Osteocyte (in vitro differentiated cells): ENCODE measurements at regions not wholly inside any gene's neighbourhood (a gene's known extent, or its start where the extent isn't known, plus 50 kb on each side); places are given as distances from the start of the nearest gene placed in this dataset.
"Not testable (repeated sequence)": the region's sequence is repeated elsewhere in the genome, so short reads cannot be mapped to it uniquely, and the experiment has no call there.

Experiments used
- DNase-seq: peaks from one replicate; pipeline ENCODE4 v3.0.0; 2021; ENCODE audit warnings: mixed read lengths; ENCODE audit not compliant: unreplicated experiment; ENCODE audit errors: extremely low spot score
- H3K27ac Mint-ChIP-seq: one replicate; pipeline ENCODE4 v1.8.0; 2021; ENCODE audit warnings: mild to moderate bottlenecking, mixed read lengths; ENCODE audit not compliant: unreplicated experiment
- H3K27me3 Mint-ChIP-seq: one replicate; pipeline ENCODE4 v1.8.0; 2021; ENCODE audit warnings: mixed read lengths; ENCODE audit not compliant: unreplicated experiment
- H3K36me3 Mint-ChIP-seq: one replicate; pipeline ENCODE4 v1.8.0; 2021; ENCODE audit warnings: mixed read lengths; ENCODE audit not compliant: unreplicated experiment
- H3K4me1 Mint-ChIP-seq: one replicate; pipeline ENCODE4 v1.8.0; 2021; ENCODE audit warnings: mixed read lengths; ENCODE audit not compliant: unreplicated experiment
- H3K4me3 Mint-ChIP-seq: one replicate; pipeline ENCODE4 v1.8.0; 2021; ENCODE audit warnings: mild to moderate bottlenecking, moderate library complexity, mixed read lengths; ENCODE audit not compliant: unreplicated experiment
- H3K9me3 Mint-ChIP-seq: one replicate; pipeline ENCODE4 v1.8.0; 2021; ENCODE audit warnings: mixed read lengths; ENCODE audit not compliant: unreplicated experiment
- TF ChIP-seq, protein P1 (sequence below): fragments of 200-600 bp; sonication (generic); IDR thresholded peaks from 2 replicates; pipeline ENCODE4 v1.5.0; 2021; ENCODE audit warnings: antibody characterized with exemption, mild to moderate bottlenecking, moderate library complexity

DNA sequence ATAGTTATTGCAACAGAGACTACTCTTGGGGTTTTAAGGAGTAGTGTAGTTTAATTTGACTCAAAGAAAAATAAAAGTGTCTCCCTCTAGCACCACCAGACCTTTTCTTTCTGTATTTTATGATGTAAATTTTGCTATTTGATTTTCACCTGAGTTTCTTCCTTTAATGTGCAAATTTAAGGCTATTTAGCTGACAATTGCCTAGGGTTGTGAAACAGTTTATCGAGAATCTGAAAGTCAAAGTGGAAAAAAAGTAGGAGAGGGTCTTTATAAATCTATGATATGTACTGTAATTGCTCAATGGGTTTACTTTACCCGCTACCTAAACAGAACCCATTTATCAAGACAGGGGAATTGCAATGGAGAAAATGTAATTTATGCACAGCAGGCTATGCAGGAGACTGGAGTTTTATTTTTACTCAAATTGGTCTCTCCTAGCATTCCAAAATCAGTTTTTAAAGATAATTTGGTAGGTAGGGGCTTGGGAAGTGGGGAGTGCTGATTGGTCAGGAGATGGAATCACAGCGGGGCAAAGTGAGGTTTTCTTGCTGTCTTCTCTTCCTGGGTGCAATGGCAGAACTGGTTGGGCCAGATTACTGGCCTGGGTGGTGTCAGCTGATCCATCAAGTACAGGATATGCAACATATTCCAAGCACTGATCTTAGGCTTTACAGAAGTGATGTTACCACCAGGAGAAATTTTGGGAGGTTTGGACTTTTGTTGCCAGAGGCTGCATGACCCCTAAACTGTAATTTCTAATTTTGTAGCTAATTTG, 228.6 kb upstream of the TACR3 start:
- H3K4me1 Mint-ChIP-seq = no peaks in the 10 kb centered on the region
- no peak overlapping the region for H3K27ac Mint-ChIP-seq
- no peaks in the 10 kb centered on the region for H3K27me3 Mint-ChIP-seq
- no peak overlapping the region for H3K4me3 Mint-ChIP-seq
- peaks cover 10% of the 10 kb centered on the region for H3K9me3 Mint-ChIP-seq
- TF ChIP-seq, protein P1, sequence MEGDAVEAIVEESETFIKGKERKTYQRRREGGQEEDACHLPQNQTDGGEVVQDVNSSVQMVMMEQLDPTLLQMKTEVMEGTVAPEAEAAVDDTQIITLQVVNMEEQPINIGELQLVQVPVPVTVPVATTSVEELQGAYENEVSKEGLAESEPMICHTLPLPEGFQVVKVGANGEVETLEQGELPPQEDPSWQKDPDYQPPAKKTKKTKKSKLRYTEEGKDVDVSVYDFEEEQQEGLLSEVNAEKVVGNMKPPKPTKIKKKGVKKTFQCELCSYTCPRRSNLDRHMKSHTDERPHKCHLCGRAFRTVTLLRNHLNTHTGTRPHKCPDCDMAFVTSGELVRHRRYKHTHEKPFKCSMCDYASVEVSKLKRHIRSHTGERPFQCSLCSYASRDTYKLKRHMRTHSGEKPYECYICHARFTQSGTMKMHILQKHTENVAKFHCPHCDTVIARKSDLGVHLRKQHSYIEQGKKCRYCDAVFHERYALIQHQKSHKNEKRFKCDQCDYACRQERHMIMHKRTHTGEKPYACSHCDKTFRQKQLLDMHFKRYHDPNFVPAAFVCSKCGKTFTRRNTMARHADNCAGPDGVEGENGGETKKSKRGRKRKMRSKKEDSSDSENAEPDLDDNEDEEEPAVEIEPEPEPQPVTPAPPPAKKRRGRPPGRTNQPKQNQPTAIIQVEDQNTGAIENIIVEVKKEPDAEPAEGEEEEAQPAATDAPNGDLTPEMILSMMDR = no peak
- no peak for DNase-seq
- no peaks in the 10 kb centered on the region for H3K36me3 Mint-ChIP-seq

DNA sequence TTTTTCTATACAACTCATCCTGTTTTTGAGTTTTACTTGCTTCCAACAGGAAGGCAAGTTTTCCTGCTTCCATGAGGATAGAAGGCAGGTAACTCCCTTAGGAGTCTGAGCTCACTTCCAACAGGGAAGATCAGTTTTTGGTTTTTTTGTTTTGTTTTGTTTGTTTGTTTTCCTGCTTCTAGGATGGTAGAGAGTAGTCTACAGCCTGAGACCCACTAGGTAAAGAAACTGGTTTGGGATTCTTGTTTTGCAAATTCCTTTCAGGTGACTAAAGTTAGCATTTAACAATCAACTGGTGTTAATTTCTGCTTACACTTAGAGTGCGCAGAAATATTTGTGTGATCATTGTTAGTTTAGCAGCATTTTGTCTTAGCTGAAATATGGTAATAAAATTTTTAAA, 227.8 kb upstream of the TACR3 start:
- Mint-ChIP-seq H3K36me3 (no peaks in the 10 kb centered on the region), H3K9me3 (peaks cover 10% of the 10 kb centered on the region), H3K4me1 (no peaks in the 10 kb centered on the region), H3K27ac (no peak overlapping the region), H3K4me3 (no peak overlapping the region), H3K27me3 (no peaks in the 10 kb centered on the region)
- TF ChIP-seq, protein P1 = no peak
- DNase-seq = no peak

DNA sequence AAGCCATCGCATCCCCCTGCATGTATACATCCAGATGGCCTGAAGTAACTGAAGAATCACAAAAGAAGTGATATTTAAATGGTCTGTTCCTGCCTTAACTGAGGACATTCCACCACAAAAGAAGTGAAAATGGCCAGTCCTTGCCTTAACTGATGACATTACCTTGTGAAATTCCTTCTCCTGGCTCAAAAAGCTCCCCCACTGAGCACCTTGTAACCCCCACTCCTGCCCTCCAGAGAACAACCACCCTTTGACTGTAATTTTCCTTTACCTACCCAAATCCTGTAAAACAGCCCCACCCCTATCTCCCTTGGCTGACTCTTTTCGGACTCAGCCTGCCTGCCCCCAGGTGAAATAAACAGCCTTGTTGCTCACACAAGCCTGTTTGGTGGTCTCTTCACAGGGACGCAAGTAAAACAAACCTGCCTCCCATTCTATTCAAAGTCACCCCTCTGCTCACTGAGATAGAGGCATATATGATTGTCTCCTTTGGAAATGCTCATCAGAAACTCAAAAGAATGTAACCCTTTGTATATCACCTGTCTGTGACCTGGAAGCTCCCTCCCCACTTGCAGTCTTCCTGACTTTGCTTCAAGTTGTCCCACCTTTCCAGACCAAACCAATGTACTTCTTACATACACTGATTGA, 227.0 kb upstream of the TACR3 start:
- H3K4me1 Mint-ChIP-seq, H3K4me3 Mint-ChIP-seq, H3K27ac Mint-ChIP-seq, DNase-seq, H3K36me3 Mint-ChIP-seq, H3K27me3 Mint-ChIP-seq, H3K9me3 Mint-ChIP-seq: not testable (repeated sequence)

DNA sequence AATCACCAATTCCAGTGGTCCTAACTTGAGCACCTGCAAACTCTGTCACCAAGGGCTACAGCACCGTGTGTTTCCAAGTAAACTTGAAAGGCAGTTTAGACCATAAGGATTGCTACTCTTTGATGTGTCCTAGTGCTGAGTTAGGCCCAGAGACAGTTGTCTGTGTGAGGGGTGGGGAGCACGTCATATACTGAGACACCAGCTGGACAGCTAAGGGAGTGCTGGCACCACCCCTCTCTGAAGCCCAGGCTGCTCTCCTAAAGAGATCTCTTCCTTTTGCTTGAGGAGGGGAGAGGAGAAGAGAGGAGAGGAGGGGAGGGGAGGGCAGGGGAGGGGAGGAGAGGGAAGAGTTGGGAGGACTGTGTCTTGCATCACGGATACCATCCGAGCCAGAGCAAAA, 218.7 kb upstream of the TACR3 start:
- Mint-ChIP-seq H3K27ac (no peak overlapping the region), H3K4me1 (no peaks in the 10 kb centered on the region), H3K4me3 (no peak overlapping the region), H3K36me3 (no peaks in the 10 kb centered on the region), H3K9me3 (no peaks in the 10 kb centered on the region), H3K27me3 (peaks cover 4% of the 10 kb centered on the region)
- TF ChIP-seq, protein P1 = no peak
- no peak for DNase-seq

DNA sequence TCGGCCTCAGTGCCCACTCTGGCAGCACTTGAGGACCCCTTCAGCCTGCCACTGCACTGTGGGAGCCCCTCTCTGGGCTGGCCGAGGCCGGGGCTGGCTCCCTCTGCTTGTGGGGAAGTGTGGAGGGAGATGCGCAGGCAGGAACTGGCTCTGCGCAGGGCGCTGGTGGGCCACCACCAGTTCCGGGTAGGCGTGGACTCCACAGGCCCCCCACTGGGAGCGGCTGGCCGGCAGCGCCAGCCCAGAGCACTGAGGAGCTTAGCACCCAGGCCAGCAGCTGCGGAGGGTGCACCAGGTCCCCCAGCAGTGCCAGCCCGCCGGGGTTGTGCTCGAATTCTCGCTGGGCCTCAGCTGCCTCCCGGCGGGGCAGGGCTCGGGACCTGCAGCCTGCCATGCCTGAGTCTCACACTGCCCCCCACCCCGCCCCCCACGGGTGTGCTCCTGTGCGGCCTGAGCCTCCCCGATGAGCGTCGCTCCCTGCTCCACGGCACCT, 216.9 kb upstream of the TACR3 start:
- Mint-ChIP-seq H3K4me3 (no peak overlapping the region), H3K9me3 (no peaks in the 10 kb centered on the region), H3K36me3 (no peaks in the 10 kb centered on the region), H3K27me3 (peaks cover 4% of the 10 kb centered on the region), H3K27ac (no peak overlapping the region), H3K4me1 (no peaks in the 10 kb centered on the region)
- no peak for DNase-seq
- TF ChIP-seq, protein P1 = no peak
